H1 (cell line): ENCODE measurements at regions not wholly inside any gene's neighbourhood (a gene's known extent, or its start where the extent isn't known, plus 50 kb on each side); places are given as distances from the start of the nearest gene placed in this dataset.
"Not testable (repeated sequence)": the region's sequence is repeated elsewhere in the genome, so short reads cannot be mapped to it uniquely, and the experiment has no call there.

Source experiments
- CTCF ChIA-PET: fragments of 300-600 bp; sonication (Branson Sonifier 250); formaldehyde crosslinking; loops from one replicate; lab custom pipeline; 2021; ENCODE audit not compliant: partially characterized antibody; lab: Charles Lee
- POLR2A ChIA-PET: fragments of 300-600 bp; sonication (Branson Sonifier 250); formaldehyde crosslinking; loops from one replicate; lab custom pipeline; 2021; ENCODE audit warnings: inconsistent platforms; ENCODE audit not compliant: partially characterized antibody; lab: Charles Lee
- DNase-seq, 2 experiments: peaks; one replicate each; pipeline versions ENCODE4 v3.0.0 to v3.0.0-alpha.2; 2010 to 2022; ENCODE audit warnings: low spot score in 2 of 2, low read depth in 1 of 2, mixed read lengths in 1 of 2
- FAIRE-seq: peaks from 2 replicates; lab custom pipeline; 2011; peaks lifted over from hg19 to GRCh38; lab: Jason Lieb, UNC
- H2AFZ ChIP-seq: 2 replicates; pipeline ENCODE4 v1.8.1; 2012; ENCODE audit warnings: low read length, inconsistent platforms
- H2AK5ac ChIP-seq: 2 replicates; pipeline ENCODE4 v1.6.1; 2013; ENCODE audit warnings: low read depth, low read length
- H2BK120ac ChIP-seq: replicated peaks from 2 replicates; pipeline ENCODE3; 2013; ENCODE audit warnings: low read depth, low read length, inconsistent platforms
- H2BK12ac ChIP-seq: 2 replicates; pipeline ENCODE4 v1.6.1; 2013; ENCODE audit warnings: low read depth, low read length
- H2BK15ac ChIP-seq: 2 replicates; pipeline ENCODE4 v1.6.1; 2013; ENCODE audit warnings: low read length
- H2BK20ac ChIP-seq: 2 replicates; pipeline ENCODE4 v1.6.1; 2013; ENCODE audit warnings: low read length
- H2BK5ac ChIP-seq: 2 replicates; pipeline ENCODE4 v1.6.1; 2013; ENCODE audit warnings: low read depth, low read length
- H3K14ac ChIP-seq: 2 replicates; pipeline ENCODE4 v1.6.1; 2013; ENCODE audit warnings: inconsistent platforms; ENCODE audit not compliant: insufficient read length
- H3K18ac ChIP-seq: 2 replicates; pipeline ENCODE4 v1.6.1; 2013; ENCODE audit warnings: low read length; ENCODE audit errors: extremely low read depth
- H3K23ac ChIP-seq: 2 replicates; pipeline ENCODE4 v1.6.1; 2013; ENCODE audit warnings: inconsistent platforms; ENCODE audit not compliant: insufficient read length
- H3K23me2 ChIP-seq: 2 replicates; pipeline ENCODE4 v1.6.1; 2013; ENCODE audit warnings: low read depth, low read length
- H3K27ac ChIP-seq: 2 replicates; pipeline ENCODE4 v1.6.1; 2011; ENCODE audit warnings: low read depth, low read length, inconsistent platforms
- H3K27me3 ChIP-seq, 4 experiments: replicated peaks in 1 of 4; 1 replicate in 1 of 4; 2 replicates in 3 of 4; pipeline versions ENCODE4 v1.6.1 to v1.8.1; 2011 to 2013; ENCODE audit warnings: low read length in 3 of 4, mild to moderate bottlenecking in 3 of 4, inconsistent platforms in 2 of 4, mixed read lengths in 2 of 4, moderate library complexity in 1 of 4; ENCODE audit not compliant: control insufficient read depth in 3 of 4, insufficient read depth in 3 of 4; ENCODE audit errors: extremely low read depth in 1 of 4
- H3K36me3 ChIP-seq, 4 experiments: 2 replicates each; pipeline versions ENCODE4 v1.6.1 to v1.8.1; 2011 to 2013; ENCODE audit warnings: mild to moderate bottlenecking in 4 of 4, low read length in 3 of 4, moderate library complexity in 2 of 4, control low read depth in 1 of 4, inconsistent platforms in 1 of 4; ENCODE audit not compliant: insufficient read depth in 4 of 4, control insufficient read depth in 2 of 4
- H3K4ac ChIP-seq: replicated peaks from 2 replicates; pipeline ENCODE3; 2013; ENCODE audit warnings: low read length, low read depth, mixed read lengths, inconsistent platforms; ENCODE audit not compliant: insufficient read length
- H3K4me1 ChIP-seq, 4 experiments: replicated peaks in 1 of 4; 1 replicate in 1 of 4; 2 replicates in 3 of 4; pipeline versions ENCODE4 v1.6.1 to v1.8.1; 2011 to 2013; ENCODE audit warnings: low read length in 3 of 4, inconsistent platforms in 2 of 4, mixed read lengths in 1 of 4; ENCODE audit not compliant: insufficient read depth in 4 of 4, control insufficient read depth in 3 of 4
- H3K4me2 ChIP-seq, 2 experiments: 2 replicates each; pipeline versions ENCODE4 v1.6.1 to v1.8.1; 2011 to 2013; ENCODE audit warnings: low read depth in 2 of 2, low read length in 2 of 2, control low read depth in 1 of 2, inconsistent platforms in 1 of 2, mild to moderate bottlenecking in 1 of 2; ENCODE audit not compliant: insufficient read depth in 1 of 2
- H3K4me3 ChIP-seq, 4 experiments: fragments of 200-600, 300-600 bp in 1 of 4; sonication (generic), shearing (Covaris generic), sonication (Bioruptor Twin) in 1 of 4; 2 replicates each; pipeline versions ENCODE4 v1.5.1 to v1.8.1; 2011 to 2016; ENCODE audit warnings: low read length in 4 of 4, low read depth in 3 of 4, control low read depth in 2 of 4, inconsistent platforms in 2 of 4, mild to moderate bottlenecking in 2 of 4, mixed read lengths in 1 of 4, moderate library complexity in 1 of 4; ENCODE audit not compliant: insufficient read depth in 2 of 4; ENCODE audit errors: extremely low read depth in 1 of 4
- H3K56ac ChIP-seq: replicated peaks from 2 replicates; pipeline ENCODE3; 2013; ENCODE audit warnings: low read depth, mild to moderate bottlenecking, mixed read lengths, low read length, inconsistent platforms; ENCODE audit not compliant: insufficient read length
- H3K79me1 ChIP-seq: 2 replicates; pipeline ENCODE4 v1.6.1; 2013; ENCODE audit warnings: low read depth, low read length, control low read depth
- H3K79me2 ChIP-seq, 2 experiments: 2 replicates each; pipeline versions ENCODE4 v1.6.1 to v1.8.1; 2012 to 2013; ENCODE audit warnings: low read length in 2 of 2, mild to moderate bottlenecking in 2 of 2, inconsistent platforms in 1 of 2; ENCODE audit not compliant: insufficient read depth in 2 of 2, control insufficient read depth in 1 of 2
- H3K9ac ChIP-seq, 4 experiments: replicated peaks in 1 of 4; 1 replicate in 1 of 4; 2 replicates in 3 of 4; pipeline versions ENCODE4 v1.6.1 to v1.8.1; 2011 to 2013; ENCODE audit warnings: low read depth in 3 of 4, low read length in 3 of 4, control low read depth in 2 of 4, mild to moderate bottlenecking in 2 of 4, moderate library complexity in 2 of 4, inconsistent platforms in 1 of 4; ENCODE audit errors: extremely low read depth in 1 of 4
- H3K9me3 ChIP-seq, 2 experiments: 2 replicates each; pipeline versions ENCODE4 v1.6.1 to v1.8.1; 2012 to 2013; ENCODE audit warnings: mild to moderate bottlenecking in 2 of 2, moderate library complexity in 2 of 2, control low read depth in 1 of 2, inconsistent platforms in 1 of 2, low read depth in 1 of 2, low read length in 1 of 2, mixed read lengths in 1 of 2; ENCODE audit not compliant: insufficient read depth in 2 of 2
- H4K20me1 ChIP-seq, 2 experiments: replicated peaks in 1 of 2; 2 replicates each; pipeline versions ENCODE3 to v1.8.1; 2011 to 2013; ENCODE audit warnings: inconsistent platforms in 2 of 2, low read length in 2 of 2, mild to moderate bottlenecking in 1 of 2; ENCODE audit not compliant: insufficient read depth in 2 of 2, control insufficient read depth in 1 of 2
- H4K5ac ChIP-seq: 2 replicates; pipeline ENCODE4 v1.6.1; 2013; ENCODE audit warnings: low read length, low read depth, mixed read lengths, inconsistent platforms; ENCODE audit not compliant: insufficient read length
- H4K8ac ChIP-seq: 2 replicates; pipeline ENCODE4 v1.8.0; 2013; ENCODE audit warnings: mild to moderate bottlenecking, moderate library complexity, low read length, inconsistent platforms; ENCODE audit not compliant: insufficient read depth; ENCODE audit errors: extremely low read depth
- H4K91ac ChIP-seq: replicated peaks from 2 replicates; pipeline ENCODE3; 2013; ENCODE audit warnings: low read length, mixed read lengths, inconsistent platforms; ENCODE audit not compliant: insufficient read length
- KDM1A ChIP-seq: fragments of 200-600, 300-600 bp; sonication (generic); IDR thresholded peaks from 2 replicates; pipeline ENCODE4 v1.7.1; 2016; ENCODE audit warnings: mild to moderate bottlenecking, low read length, borderline replicate concordance

GRCh38 chr11:119565693-119566092, 142.7 kb upstream of the THY1 start:
- not testable (repeated sequence) for H3K79me2 ChIP-seq, H3K9ac ChIP-seq, H3K56ac ChIP-seq, H3K23ac ChIP-seq, H3K9me3 ChIP-seq, H3K4me1 ChIP-seq
- 0 out of 2 replicates have a peak, but pooled peaks have one; percentile 34 for TF ChIP-seq KDM1A
- TF ChIP-seq, all 59 proteins: peak for 1; not testable (repeated sequence) for 58
- not testable (repeated sequence) for H2BK5ac ChIP-seq, H3K27ac ChIP-seq, H3K27me3 ChIP-seq, H3K79me1 ChIP-seq, H4K8ac ChIP-seq, H4K20me1 ChIP-seq, H3K4ac ChIP-seq, H3K14ac ChIP-seq, H4K5ac ChIP-seq, H3K36me3 ChIP-seq, FAIRE-seq, H2AK5ac ChIP-seq, H2BK120ac ChIP-seq, H2BK20ac ChIP-seq, H4K91ac ChIP-seq, H3K4me3 ChIP-seq, H2AFZ ChIP-seq, H3K18ac ChIP-seq, H2BK12ac ChIP-seq, H3K23me2 ChIP-seq, H3K4me2 ChIP-seq, DNase-seq, H2BK15ac ChIP-seq
- ChIA-PET POLR2A (interaction anchor here (1.2 kb wide), 1 partner anchor 84 kb away, joined by 3 read pairs; no protein-coding TSS in a partner anchor), CTCF (interaction anchor here (1.5 to 3.6 kb wide), 2 partner anchors 31 to 43 kb away, joined by 3 to 23 read pairs; no protein-coding TSS in a partner anchor)
